WTC11 (cell line): ENCODE measurements at regions not wholly inside any gene's neighbourhood (a gene's known extent, or its start where the extent isn't known, plus 50 kb on each side); places are given as distances from the start of the nearest gene placed in this dataset.

Experiments used
- ATAC-seq: fragments of 200-7000 bp; cut with Tn5 transposase; 2 replicates; pipeline ENCODE4 v1.10.0; 2021; ENCODE audit warnings: mild to moderate bottlenecking, moderate library complexity
- CTCF ChIA-PET: fragments of 300-600 bp; sonication (Branson Sonifier 250); formaldehyde crosslinking; loops from one replicate; lab custom pipeline; 2021; ENCODE audit warnings: antibody characterized with exemption; lab: Charles Lee
- POLR2A ChIA-PET: fragments of 350-600 bp; sonication (Branson Sonifier 250); formaldehyde crosslinking; loops from one replicate; lab custom pipeline; 2021; ENCODE audit warnings: antibody characterized with exemption; lab: Charles Lee
- DNase-seq: peaks from one replicate; pipeline ENCODE4 v3.0.0; 2021; ENCODE audit warnings: low spot score
- H3K27ac Mint-ChIP-seq: 2 replicates; pipeline ENCODE4 v1.8.0; 2021; ENCODE audit warnings: mixed read lengths
- H3K27me3 Mint-ChIP-seq: 2 replicates; pipeline ENCODE4 v1.8.0; 2021; ENCODE audit warnings: low read depth, mild to moderate bottlenecking, moderate library complexity, mixed read lengths
- H3K36me3 Mint-ChIP-seq: 2 replicates; pipeline ENCODE4 v1.8.0; 2021; ENCODE audit warnings: mixed read lengths
- H3K4me1 Mint-ChIP-seq: 2 replicates; pipeline ENCODE4 v1.8.0; 2022; ENCODE audit warnings: mixed read lengths
- H3K4me3 Mint-ChIP-seq: 2 replicates; pipeline ENCODE4 v1.8.0; 2021; ENCODE audit warnings: mild to moderate bottlenecking, moderate library complexity, mixed read lengths
- H3K9me3 Mint-ChIP-seq: 2 replicates; pipeline ENCODE4 v1.8.0; 2021; ENCODE audit warnings: mixed read lengths
- RELA ChIP-seq: sonication (generic); formaldehyde crosslinking; IDR thresholded peaks from 2 replicates; pipeline ENCODE4 v1.8.1; 2022; ENCODE audit warnings: missing genetic modification reagents, mild to moderate bottlenecking, borderline replicate concordance
- RORB ChIP-seq: fragments of 250-450 bp; sonication (Bioruptor Pico); IDR thresholded peaks from 2 replicates; pipeline ENCODE4 v1.9.0; 2021; ENCODE audit warnings: mild to moderate bottlenecking
- TCF7 ChIP-seq: sonication (generic); formaldehyde crosslinking; IDR thresholded peaks from 2 replicates; pipeline ENCODE4 v1.8.0; 2022; ENCODE audit warnings: mild to moderate bottlenecking, low read depth, missing genetic modification reagents, moderate library complexity
- TEAD1 ChIP-seq: sonication (generic); formaldehyde crosslinking; IDR thresholded peaks from 2 replicates; pipeline ENCODE4 v1.8.0; 2022; ENCODE audit warnings: mild to moderate bottlenecking, missing genetic modification reagents
- ZBTB21 ChIP-seq: sonication (generic); formaldehyde crosslinking; IDR thresholded peaks from 2 replicates; pipeline ENCODE4 v1.8.1; 2023; ENCODE audit warnings: mild to moderate bottlenecking, missing genetic modification reagents, borderline replicate concordance
- ZNF121 ChIP-seq: sonication (generic); formaldehyde crosslinking; IDR thresholded peaks from 2 replicates; pipeline ENCODE4 v1.8.0; 2023; ENCODE audit warnings: missing genetic modification reagents
- ZNF232 ChIP-seq: sonication (generic); formaldehyde crosslinking; IDR thresholded peaks from 2 replicates; pipeline ENCODE4 v1.8.0; 2022; ENCODE audit warnings: mild to moderate bottlenecking, missing genetic modification reagents
- ZNF317 ChIP-seq: sonication (generic); formaldehyde crosslinking; IDR thresholded peaks from 2 replicates; pipeline ENCODE4 v1.8.1; 2023; ENCODE audit warnings: low read depth, mild to moderate bottlenecking, moderate library complexity, missing genetic modification reagents, borderline replicate concordance
- TF ChIP-seq, protein P1 (sequence below): sonication (generic); formaldehyde crosslinking; IDR thresholded peaks from 2 replicates; pipeline ENCODE4 v1.8.0; 2022; ENCODE audit warnings: mild to moderate bottlenecking, missing genetic modification reagents
- TF ChIP-seq, protein P2 (sequence below): sonication (generic); formaldehyde crosslinking; conservative IDR thresholded peaks from 2 replicates; pipeline ENCODE4 v1.8.1; 2023; ENCODE audit warnings: mild to moderate bottlenecking, low read depth, missing genetic modification reagents, moderate library complexity
- TF ChIP-seq, protein P3 (sequence below): sonication (generic); formaldehyde crosslinking; IDR thresholded peaks from 2 replicates; pipeline ENCODE4 v1.8.0; 2022; ENCODE audit warnings: missing genetic modification reagents
- TF ChIP-seq, protein P4 (sequence below): sonication (generic); formaldehyde crosslinking; IDR thresholded peaks from 2 replicates; pipeline ENCODE4 v1.8.1; 2023; ENCODE audit warnings: mild to moderate bottlenecking, missing genetic modification reagents
- TF ChIP-seq, protein P5 (sequence below): sonication (generic); formaldehyde crosslinking; IDR thresholded peaks from 2 replicates; pipeline ENCODE4 v1.8.0; 2023; ENCODE audit warnings: missing genetic modification reagents, mild to moderate bottlenecking, borderline replicate concordance
- TF ChIP-seq, protein P6 (sequence below): fragments of 250-450 bp; sonication (Bioruptor Pico); IDR thresholded peaks from 2 replicates; pipeline ENCODE4 v1.9.0; 2021; ENCODE audit warnings: mild to moderate bottlenecking

DNA sequence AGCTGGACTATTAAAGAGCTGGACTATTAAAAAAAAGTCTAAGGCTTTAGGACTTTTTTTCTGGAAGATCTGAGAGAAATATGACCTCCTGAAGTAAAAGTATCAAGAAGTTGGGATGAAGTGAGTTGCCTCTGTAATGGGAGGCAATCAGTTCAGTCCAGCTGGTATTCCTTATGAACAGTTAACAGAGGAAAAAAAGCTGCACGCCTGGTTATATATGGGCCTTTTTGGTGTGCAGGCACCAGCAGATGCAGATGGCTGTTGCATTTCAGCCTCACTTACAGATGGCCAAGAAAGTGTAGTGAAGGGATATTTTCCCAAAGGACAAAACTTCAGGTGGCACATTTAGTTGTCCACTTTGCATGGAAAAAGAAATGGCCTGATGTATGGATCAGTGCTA lies 70.3 kb upstream of the ELOVL5 start:
- H3K9me3 Mint-ChIP-seq = no peaks in the 10 kb centered on the region
- H3K4me1 Mint-ChIP-seq = peaks cover under 1% of the 10 kb centered on the region
- CTCF ChIA-PET = no interaction called here
- DNase-seq (no peak), ATAC-seq (no peak)
- H3K27ac Mint-ChIP-seq = no peak overlapping the region
- H3K36me3 Mint-ChIP-seq = no peaks in the 10 kb centered on the region
- no peak overlapping the region for H3K4me3 Mint-ChIP-seq
- H3K27me3 Mint-ChIP-seq = no peaks in the 10 kb centered on the region
- TF ChIP-seq ZNF121 (CRISPR knock-in tag) (no peak), ZNF232 (CRISPR knock-in tag) (no peak), RELA (CRISPR knock-in tag) (no peak), ZNF317 (CRISPR knock-in tag) (no peak), RORB (CRISPR knock-in tag) (no peak), TEAD1 (CRISPR knock-in tag) (no peak), ZBTB21 (CRISPR knock-in tag) (no peak), TCF7 (CRISPR knock-in tag) (no peak)
- TF ChIP-seq, protein P1, sequence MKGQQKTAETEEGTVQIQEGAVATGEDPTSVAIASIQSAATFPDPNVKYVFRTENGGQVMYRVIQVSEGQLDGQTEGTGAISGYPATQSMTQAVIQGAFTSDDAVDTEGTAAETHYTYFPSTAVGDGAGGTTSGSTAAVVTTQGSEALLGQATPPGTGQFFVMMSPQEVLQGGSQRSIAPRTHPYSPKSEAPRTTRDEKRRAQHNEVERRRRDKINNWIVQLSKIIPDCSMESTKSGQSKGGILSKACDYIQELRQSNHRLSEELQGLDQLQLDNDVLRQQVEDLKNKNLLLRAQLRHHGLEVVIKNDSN (CRISPR knock-in tag) = no peak
- TF ChIP-seq, protein P2, sequence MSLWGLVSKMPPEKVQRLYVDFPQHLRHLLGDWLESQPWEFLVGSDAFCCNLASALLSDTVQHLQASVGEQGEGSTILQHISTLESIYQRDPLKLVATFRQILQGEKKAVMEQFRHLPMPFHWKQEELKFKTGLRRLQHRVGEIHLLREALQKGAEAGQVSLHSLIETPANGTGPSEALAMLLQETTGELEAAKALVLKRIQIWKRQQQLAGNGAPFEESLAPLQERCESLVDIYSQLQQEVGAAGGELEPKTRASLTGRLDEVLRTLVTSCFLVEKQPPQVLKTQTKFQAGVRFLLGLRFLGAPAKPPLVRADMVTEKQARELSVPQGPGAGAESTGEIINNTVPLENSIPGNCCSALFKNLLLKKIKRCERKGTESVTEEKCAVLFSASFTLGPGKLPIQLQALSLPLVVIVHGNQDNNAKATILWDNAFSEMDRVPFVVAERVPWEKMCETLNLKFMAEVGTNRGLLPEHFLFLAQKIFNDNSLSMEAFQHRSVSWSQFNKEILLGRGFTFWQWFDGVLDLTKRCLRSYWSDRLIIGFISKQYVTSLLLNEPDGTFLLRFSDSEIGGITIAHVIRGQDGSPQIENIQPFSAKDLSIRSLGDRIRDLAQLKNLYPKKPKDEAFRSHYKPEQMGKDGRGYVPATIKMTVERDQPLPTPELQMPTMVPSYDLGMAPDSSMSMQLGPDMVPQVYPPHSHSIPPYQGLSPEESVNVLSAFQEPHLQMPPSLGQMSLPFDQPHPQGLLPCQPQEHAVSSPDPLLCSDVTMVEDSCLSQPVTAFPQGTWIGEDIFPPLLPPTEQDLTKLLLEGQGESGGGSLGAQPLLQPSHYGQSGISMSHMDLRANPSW (CRISPR knock-in tag) = no peak
- TF ChIP-seq, protein P3, sequence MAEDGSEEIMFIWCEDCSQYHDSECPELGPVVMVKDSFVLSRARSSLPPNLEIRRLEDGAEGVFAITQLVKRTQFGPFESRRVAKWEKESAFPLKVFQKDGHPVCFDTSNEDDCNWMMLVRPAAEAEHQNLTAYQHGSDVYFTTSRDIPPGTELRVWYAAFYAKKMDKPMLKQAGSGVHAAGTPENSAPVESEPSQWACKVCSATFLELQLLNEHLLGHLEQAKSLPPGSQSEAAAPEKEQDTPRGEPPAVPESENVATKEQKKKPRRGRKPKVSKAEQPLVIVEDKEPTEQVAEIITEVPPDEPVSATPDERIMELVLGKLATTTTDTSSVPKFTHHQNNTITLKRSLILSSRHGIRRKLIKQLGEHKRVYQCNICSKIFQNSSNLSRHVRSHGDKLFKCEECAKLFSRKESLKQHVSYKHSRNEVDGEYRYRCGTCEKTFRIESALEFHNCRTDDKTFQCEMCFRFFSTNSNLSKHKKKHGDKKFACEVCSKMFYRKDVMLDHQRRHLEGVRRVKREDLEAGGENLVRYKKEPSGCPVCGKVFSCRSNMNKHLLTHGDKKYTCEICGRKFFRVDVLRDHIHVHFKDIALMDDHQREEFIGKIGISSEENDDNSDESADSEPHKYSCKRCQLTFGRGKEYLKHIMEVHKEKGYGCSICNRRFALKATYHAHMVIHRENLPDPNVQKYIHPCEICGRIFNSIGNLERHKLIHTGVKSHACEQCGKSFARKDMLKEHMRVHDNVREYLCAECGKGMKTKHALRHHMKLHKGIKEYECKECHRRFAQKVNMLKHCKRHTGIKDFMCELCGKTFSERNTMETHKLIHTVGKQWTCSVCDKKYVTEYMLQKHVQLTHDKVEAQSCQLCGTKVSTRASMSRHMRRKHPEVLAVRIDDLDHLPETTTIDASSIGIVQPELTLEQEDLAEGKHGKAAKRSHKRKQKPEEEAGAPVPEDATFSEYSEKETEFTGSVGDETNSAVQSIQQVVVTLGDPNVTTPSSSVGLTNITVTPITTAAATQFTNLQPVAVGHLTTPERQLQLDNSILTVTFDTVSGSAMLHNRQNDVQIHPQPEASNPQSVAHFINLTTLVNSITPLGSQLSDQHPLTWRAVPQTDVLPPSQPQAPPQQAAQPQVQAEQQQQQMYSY (CRISPR knock-in tag) = no peak
- TF ChIP-seq, protein P4, sequence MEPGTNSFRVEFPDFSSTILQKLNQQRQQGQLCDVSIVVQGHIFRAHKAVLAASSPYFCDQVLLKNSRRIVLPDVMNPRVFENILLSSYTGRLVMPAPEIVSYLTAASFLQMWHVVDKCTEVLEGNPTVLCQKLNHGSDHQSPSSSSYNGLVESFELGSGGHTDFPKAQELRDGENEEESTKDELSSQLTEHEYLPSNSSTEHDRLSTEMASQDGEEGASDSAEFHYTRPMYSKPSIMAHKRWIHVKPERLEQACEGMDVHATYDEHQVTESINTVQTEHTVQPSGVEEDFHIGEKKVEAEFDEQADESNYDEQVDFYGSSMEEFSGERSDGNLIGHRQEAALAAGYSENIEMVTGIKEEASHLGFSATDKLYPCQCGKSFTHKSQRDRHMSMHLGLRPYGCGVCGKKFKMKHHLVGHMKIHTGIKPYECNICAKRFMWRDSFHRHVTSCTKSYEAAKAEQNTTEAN (CRISPR knock-in tag) = no peak
- TF ChIP-seq, protein P5, sequence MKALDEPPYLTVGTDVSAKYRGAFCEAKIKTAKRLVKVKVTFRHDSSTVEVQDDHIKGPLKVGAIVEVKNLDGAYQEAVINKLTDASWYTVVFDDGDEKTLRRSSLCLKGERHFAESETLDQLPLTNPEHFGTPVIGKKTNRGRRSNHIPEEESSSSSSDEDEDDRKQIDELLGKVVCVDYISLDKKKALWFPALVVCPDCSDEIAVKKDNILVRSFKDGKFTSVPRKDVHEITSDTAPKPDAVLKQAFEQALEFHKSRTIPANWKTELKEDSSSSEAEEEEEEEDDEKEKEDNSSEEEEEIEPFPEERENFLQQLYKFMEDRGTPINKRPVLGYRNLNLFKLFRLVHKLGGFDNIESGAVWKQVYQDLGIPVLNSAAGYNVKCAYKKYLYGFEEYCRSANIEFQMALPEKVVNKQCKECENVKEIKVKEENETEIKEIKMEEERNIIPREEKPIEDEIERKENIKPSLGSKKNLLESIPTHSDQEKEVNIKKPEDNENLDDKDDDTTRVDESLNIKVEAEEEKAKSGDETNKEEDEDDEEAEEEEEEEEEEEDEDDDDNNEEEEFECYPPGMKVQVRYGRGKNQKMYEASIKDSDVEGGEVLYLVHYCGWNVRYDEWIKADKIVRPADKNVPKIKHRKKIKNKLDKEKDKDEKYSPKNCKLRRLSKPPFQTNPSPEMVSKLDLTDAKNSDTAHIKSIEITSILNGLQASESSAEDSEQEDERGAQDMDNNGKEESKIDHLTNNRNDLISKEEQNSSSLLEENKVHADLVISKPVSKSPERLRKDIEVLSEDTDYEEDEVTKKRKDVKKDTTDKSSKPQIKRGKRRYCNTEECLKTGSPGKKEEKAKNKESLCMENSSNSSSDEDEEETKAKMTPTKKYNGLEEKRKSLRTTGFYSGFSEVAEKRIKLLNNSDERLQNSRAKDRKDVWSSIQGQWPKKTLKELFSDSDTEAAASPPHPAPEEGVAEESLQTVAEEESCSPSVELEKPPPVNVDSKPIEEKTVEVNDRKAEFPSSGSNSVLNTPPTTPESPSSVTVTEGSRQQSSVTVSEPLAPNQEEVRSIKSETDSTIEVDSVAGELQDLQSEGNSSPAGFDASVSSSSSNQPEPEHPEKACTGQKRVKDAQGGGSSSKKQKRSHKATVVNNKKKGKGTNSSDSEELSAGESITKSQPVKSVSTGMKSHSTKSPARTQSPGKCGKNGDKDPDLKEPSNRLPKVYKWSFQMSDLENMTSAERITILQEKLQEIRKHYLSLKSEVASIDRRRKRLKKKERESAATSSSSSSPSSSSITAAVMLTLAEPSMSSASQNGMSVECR (CRISPR knock-in tag) = no peak
- TF ChIP-seq, protein P6, sequence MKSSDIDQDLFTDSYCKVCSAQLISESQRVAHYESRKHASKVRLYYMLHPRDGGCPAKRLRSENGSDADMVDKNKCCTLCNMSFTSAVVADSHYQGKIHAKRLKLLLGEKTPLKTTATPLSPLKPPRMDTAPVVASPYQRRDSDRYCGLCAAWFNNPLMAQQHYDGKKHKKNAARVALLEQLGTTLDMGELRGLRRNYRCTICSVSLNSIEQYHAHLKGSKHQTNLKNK = no peak
- POLR2A ChIA-PET = no interaction called here
